H1 (cell line): ENCODE measurements at regions not wholly inside any gene's neighbourhood (a gene's known extent, or its start where the extent isn't known, plus 50 kb on each side); places are given as distances from the start of the nearest gene placed in this dataset.

Source experiments
- CTCF ChIA-PET: fragments of 300-600 bp; sonication (Branson Sonifier 250); formaldehyde crosslinking; loops from one replicate; lab custom pipeline; 2021; ENCODE audit not compliant: partially characterized antibody; lab: Charles Lee
- POLR2A ChIA-PET: fragments of 300-600 bp; sonication (Branson Sonifier 250); formaldehyde crosslinking; loops from one replicate; lab custom pipeline; 2021; ENCODE audit warnings: inconsistent platforms; ENCODE audit not compliant: partially characterized antibody; lab: Charles Lee
- DNase-seq, 2 experiments: peaks; one replicate each; pipeline versions ENCODE4 v3.0.0 to v3.0.0-alpha.2; 2010 to 2022; ENCODE audit warnings: low spot score in 2 of 2, low read depth in 1 of 2, mixed read lengths in 1 of 2
- FAIRE-seq: peaks from 2 replicates; lab custom pipeline; 2011; peaks lifted over from hg19 to GRCh38; lab: Jason Lieb, UNC
- H2AFZ ChIP-seq: 2 replicates; pipeline ENCODE4 v1.8.1; 2012; ENCODE audit warnings: low read length, inconsistent platforms
- H2AK5ac ChIP-seq: 2 replicates; pipeline ENCODE4 v1.6.1; 2013; ENCODE audit warnings: low read depth, low read length
- H2BK120ac ChIP-seq: replicated peaks from 2 replicates; pipeline ENCODE3; 2013; ENCODE audit warnings: low read depth, low read length, inconsistent platforms
- H2BK12ac ChIP-seq: 2 replicates; pipeline ENCODE4 v1.6.1; 2013; ENCODE audit warnings: low read depth, low read length
- H2BK15ac ChIP-seq: 2 replicates; pipeline ENCODE4 v1.6.1; 2013; ENCODE audit warnings: low read length
- H2BK20ac ChIP-seq: 2 replicates; pipeline ENCODE4 v1.6.1; 2013; ENCODE audit warnings: low read length
- H2BK5ac ChIP-seq: 2 replicates; pipeline ENCODE4 v1.6.1; 2013; ENCODE audit warnings: low read depth, low read length
- H3K14ac ChIP-seq: 2 replicates; pipeline ENCODE4 v1.6.1; 2013; ENCODE audit warnings: inconsistent platforms; ENCODE audit not compliant: insufficient read length
- H3K18ac ChIP-seq: 2 replicates; pipeline ENCODE4 v1.6.1; 2013; ENCODE audit warnings: low read length; ENCODE audit errors: extremely low read depth
- H3K23ac ChIP-seq: 2 replicates; pipeline ENCODE4 v1.6.1; 2013; ENCODE audit warnings: inconsistent platforms; ENCODE audit not compliant: insufficient read length
- H3K23me2 ChIP-seq: 2 replicates; pipeline ENCODE4 v1.6.1; 2013; ENCODE audit warnings: low read depth, low read length
- H3K27ac ChIP-seq: 2 replicates; pipeline ENCODE4 v1.6.1; 2011; ENCODE audit warnings: low read depth, low read length, inconsistent platforms
- H3K27me3 ChIP-seq, 4 experiments: replicated peaks in 1 of 4; 1 replicate in 1 of 4; 2 replicates in 3 of 4; pipeline versions ENCODE4 v1.6.1 to v1.8.1; 2011 to 2013; ENCODE audit warnings: low read length in 3 of 4, mild to moderate bottlenecking in 3 of 4, inconsistent platforms in 2 of 4, mixed read lengths in 2 of 4, moderate library complexity in 1 of 4; ENCODE audit not compliant: control insufficient read depth in 3 of 4, insufficient read depth in 3 of 4; ENCODE audit errors: extremely low read depth in 1 of 4
- H3K36me3 ChIP-seq, 4 experiments: 2 replicates each; pipeline versions ENCODE4 v1.6.1 to v1.8.1; 2011 to 2013; ENCODE audit warnings: mild to moderate bottlenecking in 4 of 4, low read length in 3 of 4, moderate library complexity in 2 of 4, control low read depth in 1 of 4, inconsistent platforms in 1 of 4; ENCODE audit not compliant: insufficient read depth in 4 of 4, control insufficient read depth in 2 of 4
- H3K4ac ChIP-seq: replicated peaks from 2 replicates; pipeline ENCODE3; 2013; ENCODE audit warnings: low read length, low read depth, mixed read lengths, inconsistent platforms; ENCODE audit not compliant: insufficient read length
- H3K4me1 ChIP-seq, 4 experiments: replicated peaks in 1 of 4; 1 replicate in 1 of 4; 2 replicates in 3 of 4; pipeline versions ENCODE4 v1.6.1 to v1.8.1; 2011 to 2013; ENCODE audit warnings: low read length in 3 of 4, inconsistent platforms in 2 of 4, mixed read lengths in 1 of 4; ENCODE audit not compliant: insufficient read depth in 4 of 4, control insufficient read depth in 3 of 4
- H3K4me2 ChIP-seq, 2 experiments: 2 replicates each; pipeline versions ENCODE4 v1.6.1 to v1.8.1; 2011 to 2013; ENCODE audit warnings: low read depth in 2 of 2, low read length in 2 of 2, control low read depth in 1 of 2, inconsistent platforms in 1 of 2, mild to moderate bottlenecking in 1 of 2; ENCODE audit not compliant: insufficient read depth in 1 of 2
- H3K4me3 ChIP-seq, 4 experiments: fragments of 200-600, 300-600 bp in 1 of 4; sonication (generic), shearing (Covaris generic), sonication (Bioruptor Twin) in 1 of 4; 2 replicates each; pipeline versions ENCODE4 v1.5.1 to v1.8.1; 2011 to 2016; ENCODE audit warnings: low read length in 4 of 4, low read depth in 3 of 4, control low read depth in 2 of 4, inconsistent platforms in 2 of 4, mild to moderate bottlenecking in 2 of 4, mixed read lengths in 1 of 4, moderate library complexity in 1 of 4; ENCODE audit not compliant: insufficient read depth in 2 of 4; ENCODE audit errors: extremely low read depth in 1 of 4
- H3K56ac ChIP-seq: replicated peaks from 2 replicates; pipeline ENCODE3; 2013; ENCODE audit warnings: low read depth, mild to moderate bottlenecking, mixed read lengths, low read length, inconsistent platforms; ENCODE audit not compliant: insufficient read length
- H3K79me1 ChIP-seq: 2 replicates; pipeline ENCODE4 v1.6.1; 2013; ENCODE audit warnings: low read depth, low read length, control low read depth
- H3K79me2 ChIP-seq, 2 experiments: 2 replicates each; pipeline versions ENCODE4 v1.6.1 to v1.8.1; 2012 to 2013; ENCODE audit warnings: low read length in 2 of 2, mild to moderate bottlenecking in 2 of 2, inconsistent platforms in 1 of 2; ENCODE audit not compliant: insufficient read depth in 2 of 2, control insufficient read depth in 1 of 2
- H3K9ac ChIP-seq, 4 experiments: replicated peaks in 1 of 4; 1 replicate in 1 of 4; 2 replicates in 3 of 4; pipeline versions ENCODE4 v1.6.1 to v1.8.1; 2011 to 2013; ENCODE audit warnings: low read depth in 3 of 4, low read length in 3 of 4, control low read depth in 2 of 4, mild to moderate bottlenecking in 2 of 4, moderate library complexity in 2 of 4, inconsistent platforms in 1 of 4; ENCODE audit errors: extremely low read depth in 1 of 4
- H3K9me3 ChIP-seq, 2 experiments: 2 replicates each; pipeline versions ENCODE4 v1.6.1 to v1.8.1; 2012 to 2013; ENCODE audit warnings: mild to moderate bottlenecking in 2 of 2, moderate library complexity in 2 of 2, control low read depth in 1 of 2, inconsistent platforms in 1 of 2, low read depth in 1 of 2, low read length in 1 of 2, mixed read lengths in 1 of 2; ENCODE audit not compliant: insufficient read depth in 2 of 2
- H4K20me1 ChIP-seq, 2 experiments: replicated peaks in 1 of 2; 2 replicates each; pipeline versions ENCODE3 to v1.8.1; 2011 to 2013; ENCODE audit warnings: inconsistent platforms in 2 of 2, low read length in 2 of 2, mild to moderate bottlenecking in 1 of 2; ENCODE audit not compliant: insufficient read depth in 2 of 2, control insufficient read depth in 1 of 2
- H4K5ac ChIP-seq: 2 replicates; pipeline ENCODE4 v1.6.1; 2013; ENCODE audit warnings: low read length, low read depth, mixed read lengths, inconsistent platforms; ENCODE audit not compliant: insufficient read length
- H4K8ac ChIP-seq: 2 replicates; pipeline ENCODE4 v1.8.0; 2013; ENCODE audit warnings: mild to moderate bottlenecking, moderate library complexity, low read length, inconsistent platforms; ENCODE audit not compliant: insufficient read depth; ENCODE audit errors: extremely low read depth
- H4K91ac ChIP-seq: replicated peaks from 2 replicates; pipeline ENCODE3; 2013; ENCODE audit warnings: low read length, mixed read lengths, inconsistent platforms; ENCODE audit not compliant: insufficient read length
- BCL11A ChIP-seq, 2 experiments: IDR thresholded peaks; one replicate each; pipeline ENCODE4 v1.6.1; 2011; ENCODE audit warnings: low read depth in 2 of 2, low read length in 2 of 2, mild to moderate bottlenecking in 2 of 2
- BRCA1 ChIP-seq: IDR thresholded peaks from 2 replicates; pipeline ENCODE4 v1.6.1; 2012; ENCODE audit warnings: low read depth, low read length, improper control_type of control experiment
- CBX8 ChIP-seq: fragments of 300-800, 300-1000 bp; sonication (generic); IDR thresholded peaks from 2 replicates; pipeline ENCODE4 v1.7.1; 2016; ENCODE audit warnings: low read depth, low read length, borderline replicate concordance
- CHD2 ChIP-seq: IDR thresholded peaks from 2 replicates; pipeline ENCODE4 v1.6.1; 2012; ENCODE audit warnings: low read length, improper control_type of control experiment
- EGR1 ChIP-seq: IDR thresholded peaks from 2 replicates; pipeline ENCODE4 v1.6.1; 2011; ENCODE audit warnings: low read depth, low read length, borderline replicate concordance
- EZH2 ChIP-seq: fragments of 200-600 bp; sonication (generic); IDR thresholded peaks from 2 replicates; pipeline ENCODE4 v1.7.1; 2012; ENCODE audit warnings: low read depth, mild to moderate bottlenecking, moderate library complexity, low read length, inconsistent platforms; ENCODE audit not compliant: severe bottlenecking
- JUN ChIP-seq: IDR thresholded peaks from 2 replicates; pipeline ENCODE4 v1.6.1; 2011; ENCODE audit warnings: low read depth, mild to moderate bottlenecking, improper control_type of control experiment, low read length
- KDM4A ChIP-seq: IDR thresholded peaks from one replicate; pipeline ENCODE4 v1.7.1; 2012; ENCODE audit warnings: low read depth, mild to moderate bottlenecking, moderate library complexity, low read length, inconsistent platforms; ENCODE audit not compliant: severe bottlenecking
- NRF1 ChIP-seq: IDR thresholded peaks from 2 replicates; pipeline ENCODE4 v1.6.1; 2011; ENCODE audit warnings: mild to moderate bottlenecking, low read depth, low read length, improper control_type of control experiment
- PHF8 ChIP-seq: fragments of 200-600 bp; sonication (generic); conservative IDR thresholded peaks from 2 replicates; pipeline ENCODE4 v1.7.1; 2012; ENCODE audit warnings: low read depth, mild to moderate bottlenecking, inconsistent platforms, low read length, moderate library complexity
- POLR2A ChIP-seq, 2 experiments: IDR thresholded peaks; 1 replicate in 1 of 2; 2 replicates in 1 of 2; pipeline ENCODE4 v1.6.1; 2011; ENCODE audit warnings: low read depth in 2 of 2, low read length in 2 of 2, mild to moderate bottlenecking in 2 of 2; ENCODE audit errors: control extremely low read depth in 1 of 2
- RNF2 ChIP-seq: fragments of 200-900, 300-1000 bp; sonication (generic); IDR thresholded peaks from 2 replicates; pipeline ENCODE4 v1.7.1; 2016; ENCODE audit warnings: borderline replicate concordance, low read depth, mild to moderate bottlenecking, antibody characterized with exemption, low read length; ENCODE audit not compliant: poor library complexity, severe bottlenecking; ENCODE audit errors: missing control alignments
- SIN3A ChIP-seq, 2 experiments: IDR thresholded peaks in 1 of 2; conservative IDR thresholded peaks in 1 of 2; 2 replicates each; pipeline ENCODE4 v1.6.1; 2011 to 2012; ENCODE audit warnings: low read length in 2 of 2, improper control_type of control experiment in 1 of 2, low read depth in 1 of 2, mild to moderate bottlenecking in 1 of 2
- SP1 ChIP-seq: IDR thresholded peaks from 2 replicates; pipeline ENCODE4 v1.6.1; 2011; ENCODE audit warnings: low read depth, low read length
- ZNF274 ChIP-seq: IDR thresholded peaks from 2 replicates; pipeline ENCODE4 v1.7.0; 2012; ENCODE audit warnings: low read length, borderline replicate concordance; ENCODE audit errors: extremely low read depth
- WGBS, 2 experiments: shearing (Covaris generic) in 1 of 2; methylation state at CpG; one replicate each; pipeline versions ENCODE4 v1.1.6 to v1.1.7; 2013 to 2015; ENCODE audit warnings: low lambda C conversion rate in 2 of 2, mixed read lengths in 2 of 2, inconsistent platforms in 1 of 2, low coverage in 1 of 2, missing lambda C conversion rate in 1 of 2; ENCODE audit not compliant: insufficient replicate concordance in 2 of 2, insufficient coverage in 1 of 2, insufficient read length in 1 of 2; ENCODE audit errors: extremely low coverage in 1 of 2, missing lambda C conversion rate in 1 of 2; 5-methylcytosine and 5-hydroxymethylcytosine counted together

DNA sequence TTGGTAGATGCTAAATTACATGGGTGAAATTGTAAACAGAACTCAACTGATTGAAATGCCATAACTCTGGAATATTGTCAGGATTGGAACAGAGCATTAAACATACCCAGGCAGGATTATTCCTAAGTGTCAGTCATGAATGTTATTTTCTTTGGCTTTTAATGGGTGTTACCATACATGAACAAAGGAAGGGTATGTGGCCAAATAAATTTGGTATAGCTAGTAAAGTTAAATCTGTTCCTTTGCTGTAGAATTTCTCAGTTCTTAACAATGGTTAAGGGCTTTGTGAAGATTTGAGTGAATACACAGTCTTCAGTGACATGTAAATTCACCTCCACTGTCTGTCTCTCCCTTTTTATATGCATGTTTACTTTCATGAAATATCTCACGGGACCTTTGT lies 679.5 kb upstream of the CDH8 start:
- H3K4ac ChIP-seq = no peak overlapping the region
- H2BK12ac ChIP-seq = no peak overlapping the region
- no peak for DNase-seq
- CTCF ChIA-PET = no interaction called here
- H3K9me3 ChIP-seq = no peaks in the 10 kb centered on the region
- WGBS, 2 experiments = 86% methylated on average over 1 of the region's 1 CpG; no CpG with 5 or more reads in 1 of the 2 experiments
- H3K79me1 ChIP-seq = no peaks in the 10 kb centered on the region
- H2BK5ac ChIP-seq = no peak overlapping the region
- POLR2A ChIA-PET = no interaction called here
- H3K9ac ChIP-seq = no peak overlapping the region
- H3K4me3 ChIP-seq = no peak overlapping the region
- no peak overlapping the region for H3K14ac ChIP-seq
- FAIRE-seq = no peak
- H3K4me2 ChIP-seq = no peak overlapping the region
- H4K20me1 ChIP-seq = no peaks in the 10 kb centered on the region
- no peaks in the 10 kb centered on the region for H3K4me1 ChIP-seq
- no peak overlapping the region for H4K91ac ChIP-seq
- no peak overlapping the region for H2AK5ac ChIP-seq
- no peaks in the 10 kb centered on the region for H3K79me2 ChIP-seq
- H4K8ac ChIP-seq = no peak overlapping the region
- H2BK15ac ChIP-seq = no peak overlapping the region
- H4K5ac ChIP-seq = no peak overlapping the region
- H3K56ac ChIP-seq = no peak overlapping the region
- no peak overlapping the region for H3K23ac ChIP-seq
- H3K36me3 ChIP-seq = no peaks in the 10 kb centered on the region
- H3K18ac ChIP-seq = no peak overlapping the region
- H2BK120ac ChIP-seq = no peak overlapping the region
- H3K23me2 ChIP-seq = no peaks in the 10 kb centered on the region
- no peak overlapping the region for H3K27ac ChIP-seq
- H3K27me3 ChIP-seq = no peaks in the 10 kb centered on the region
- H2BK20ac ChIP-seq = no peak overlapping the region
- H2AFZ ChIP-seq = no peak overlapping the region
- TF ChIP-seq RNF2 = no peak
- no peak for TF ChIP-seq NRF1
- TF ChIP-seq JUN = no peak
- TF ChIP-seq BCL11A (IDR thresholded peaks at IDR 0.05; ENCODE audit: low read depth in 2 of 2, low read length in 2 of 2) = no peak
- no peak for TF ChIP-seq BRCA1
- TF ChIP-seq CBX8 = no peak
- TF ChIP-seq SP1 = no peak
- no peak for TF ChIP-seq EZH2
- TF ChIP-seq ZNF274 = no peak
- no peak for TF ChIP-seq POLR2A (IDR thresholded peaks at IDR 0.05; ENCODE audit: control extremely low read depth in 1 of 2, low read depth in 2 of 2, low read length in 2 of 2)
- TF ChIP-seq PHF8 = no peak
- TF ChIP-seq KDM4A = no peak
- no peak for TF ChIP-seq EGR1
- TF ChIP-seq SIN3A (conservative IDR thresholded peaks at IDR 0.05 in 1 of 2, IDR thresholded peaks at IDR 0.05 in 1 of 2; ENCODE audit: low read depth in 1 of 2, low read length in 2 of 2) = no peak
- no peak for TF ChIP-seq CHD2
